Suprapubic skin (tissue), 3 donors: ENCODE measurements at regions not wholly inside any gene's neighbourhood (a gene's known extent, or its start where the extent isn't known, plus 50 kb on each side); places are given as distances from the start of the nearest gene placed in this dataset.

Experiments
- CTCF ChIP-seq, 2 donors: fragments of 200-600 bp in 1 of 2; fragments of 450-650 bp in 1 of 2; sonication (generic) in 1 of 2; IDR thresholded peaks; one replicate each; pipeline ENCODE4 v1.5.1; 2016 to 2019; ENCODE audit warnings: antibody characterized with exemption in 2 of 2, mild to moderate bottlenecking in 1 of 2, moderate library complexity in 1 of 2
- EP300 ChIP-seq: sonication (generic); formaldehyde crosslinking; IDR thresholded peaks from one replicate; pipeline ENCODE4 v1.6.1; 2017; ENCODE audit warnings: antibody characterized with exemption

- TF ChIP-seq CTCF (IDR thresholded peaks at IDR 0.05): no peak
- TF ChIP-seq EP300: no peak
Observed at GRCh38 chr2:75920859-75921551, 210.3 kb upstream of the GCFC2 start.
